Jurkat, Clone E6-1 (cell line): ENCODE measurements at regions not wholly inside any gene's neighbourhood (a gene's known extent, or its start where the extent isn't known, plus 50 kb on each side); places are given as distances from the start of the nearest gene placed in this dataset.
A peak's percentile ranks its signal among the peaks of the same experiment; 100 is the strongest.
"Not testable (repeated sequence)": the region's sequence is repeated elsewhere in the genome, so short reads cannot be mapped to it uniquely, and the experiment has no call there.

ENCODE experiments used
- DNase-seq: peaks from one replicate; pipeline ENCODE4 v3.0.0-alpha.2; 2011; ENCODE audit warnings: low read depth, low spot score
- H3K4me3 ChIP-seq: 2 replicates; pipeline ENCODE4 v1.5.1; 2011; ENCODE audit warnings: mild to moderate bottlenecking, low read length, control low read depth, moderate library complexity

- no peak overlapping the region for H3K4me3 ChIP-seq
- DNase-seq = no peak
Observed at GRCh38 chr4:60723796-60724195, 476.3 kb upstream of the ADGRL3 start.

DNA sequence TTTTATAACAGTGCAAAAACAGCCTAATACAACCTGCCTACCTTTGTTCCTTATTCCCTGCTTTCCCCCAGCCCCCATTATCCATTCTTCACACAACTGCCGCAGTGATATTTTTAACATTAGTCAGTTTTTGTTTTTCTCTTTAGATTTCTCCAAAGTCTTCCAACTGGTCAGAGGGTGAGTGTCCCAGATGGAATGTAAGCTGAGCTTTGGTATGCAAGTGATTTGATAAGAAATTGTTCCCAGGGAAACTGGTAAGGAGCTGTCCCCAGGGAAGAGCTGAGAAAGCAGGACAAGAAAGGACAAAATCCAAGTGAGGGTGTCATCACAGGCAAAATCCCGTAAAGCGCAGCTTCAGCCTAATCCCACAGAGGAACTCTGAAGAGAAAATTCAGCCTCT, 475.5 kb upstream of the ADGRL3 start:
- no peak overlapping the region for H3K4me3 ChIP-seq
- DNase-seq = no peak

- no peak overlapping the region for H3K4me3 ChIP-seq
- no peak for DNase-seq
Observed at GRCh38 chr4:60726779-60727178, 473.3 kb upstream of the ADGRL3 start.

GRCh38 chr4:60729194-60729593, 470.9 kb upstream of the ADGRL3 start:
- DNase-seq = no peak

DNA sequence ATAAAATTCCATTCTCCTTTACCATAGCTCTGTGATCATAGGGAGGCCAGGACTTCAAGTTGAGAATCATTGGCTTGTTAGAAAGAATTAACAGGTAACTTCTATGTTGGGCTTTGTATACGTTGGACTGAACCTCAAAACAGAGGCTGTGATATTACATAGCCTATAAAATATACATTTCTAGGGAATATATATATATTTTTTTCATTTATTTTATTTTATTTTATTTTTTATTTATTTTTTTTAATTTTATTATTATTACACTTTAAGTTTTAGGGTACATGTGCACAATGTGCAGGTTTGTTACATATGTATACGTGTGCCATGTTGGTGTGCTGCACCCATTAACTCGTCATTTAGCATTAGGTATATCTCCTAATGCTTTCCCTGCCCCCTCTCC, 470.4 kb upstream of the ADGRL3 start:
- not testable (repeated sequence) for DNase-seq, H3K4me3 ChIP-seq

More at GRCh38 chr4:60729194-60729593, 470.9 kb upstream of the ADGRL3 start:
- no peak overlapping the region for H3K4me3 ChIP-seq

- H3K4me3 ChIP-seq = no peak overlapping the region
- no peak for DNase-seq
Observed at GRCh38 chr4:60737858-60738257, 462.3 kb upstream of the ADGRL3 start.

DNA sequence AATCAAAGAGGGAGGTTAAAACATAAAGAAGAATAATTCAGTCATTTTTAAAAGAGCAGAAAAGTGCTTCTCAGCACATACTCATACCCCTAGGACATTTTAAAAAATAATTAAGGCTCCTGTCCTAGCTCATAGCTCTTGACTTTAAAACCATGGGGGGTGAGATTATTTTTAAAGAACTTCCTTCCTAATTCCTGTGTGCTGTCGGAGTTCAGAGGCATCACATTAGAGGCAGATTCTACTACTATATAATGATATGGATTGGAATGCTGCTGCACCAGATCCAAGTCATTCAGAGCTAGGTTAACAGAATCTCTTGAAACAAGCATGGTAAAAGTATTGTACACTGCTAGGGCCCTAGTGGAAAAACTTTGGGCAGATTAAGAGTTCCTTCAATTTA, 456.5 kb upstream of the ADGRL3 start:
- H3K4me3 ChIP-seq = no peak overlapping the region
- no peak for DNase-seq

DNA sequence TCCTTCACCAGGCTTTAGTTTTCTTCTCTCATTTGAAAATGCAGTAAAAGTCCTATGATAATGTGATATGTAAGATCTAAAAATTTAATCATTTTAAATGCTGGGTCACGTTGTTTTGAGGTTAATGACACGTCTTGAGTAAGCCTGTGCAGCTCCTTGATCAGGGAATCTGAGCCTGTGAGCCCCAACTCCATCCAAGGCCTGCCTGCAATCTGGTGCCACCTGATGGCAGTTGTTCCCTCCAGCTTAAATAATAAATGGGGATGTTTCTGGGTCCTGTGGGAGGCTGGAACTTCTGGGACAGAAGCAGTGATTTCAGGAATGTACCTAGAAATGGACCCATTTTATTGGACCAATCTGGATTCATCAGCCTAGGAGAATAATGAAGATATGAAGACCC, 455.4 kb upstream of the ADGRL3 start:
- DNase-seq = no peak
- H3K4me3 ChIP-seq = no peak overlapping the region

DNA sequence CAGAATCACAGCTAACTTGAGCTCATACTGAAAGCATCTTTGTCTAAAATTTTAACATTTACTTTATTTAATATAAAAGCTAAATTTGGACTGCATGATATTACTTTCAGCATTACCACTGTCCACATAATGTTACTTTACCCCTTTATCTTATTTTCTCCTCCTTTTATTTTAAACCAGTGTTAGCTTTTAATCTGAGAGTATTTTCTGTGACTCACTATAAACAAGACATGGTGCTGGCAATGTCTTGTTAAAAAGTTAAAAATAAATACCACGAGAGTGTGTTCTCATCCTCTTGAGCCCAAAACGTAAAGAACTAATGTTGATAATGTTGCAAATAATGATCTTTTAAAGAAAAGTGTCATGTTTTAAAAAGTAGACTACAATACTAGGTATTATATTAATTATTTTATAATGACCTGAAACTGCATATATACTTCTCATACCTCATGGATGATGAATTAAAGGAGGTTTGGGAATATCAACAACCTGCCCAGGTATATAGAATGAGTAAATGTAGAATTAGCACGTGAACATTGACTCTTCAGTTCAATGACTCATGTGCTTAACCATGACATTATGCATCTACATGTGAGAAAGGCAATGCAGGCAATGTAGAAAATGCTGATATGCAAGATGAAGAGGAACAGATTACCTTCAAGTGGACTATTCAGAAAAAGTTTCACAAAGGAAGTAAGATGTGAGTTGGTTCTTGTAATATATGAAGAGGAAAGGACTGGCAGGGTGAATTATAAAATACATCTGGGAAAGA, 454.1 kb upstream of the ADGRL3 start:
- no peak for DNase-seq

GRCh38 chr4:60750962-60751361, 449.2 kb upstream of the ADGRL3 start:
- no peak for DNase-seq

More for the DNA sequence above, 454.1 kb upstream of the ADGRL3 start:
- no peak overlapping the region for H3K4me3 ChIP-seq

DNA sequence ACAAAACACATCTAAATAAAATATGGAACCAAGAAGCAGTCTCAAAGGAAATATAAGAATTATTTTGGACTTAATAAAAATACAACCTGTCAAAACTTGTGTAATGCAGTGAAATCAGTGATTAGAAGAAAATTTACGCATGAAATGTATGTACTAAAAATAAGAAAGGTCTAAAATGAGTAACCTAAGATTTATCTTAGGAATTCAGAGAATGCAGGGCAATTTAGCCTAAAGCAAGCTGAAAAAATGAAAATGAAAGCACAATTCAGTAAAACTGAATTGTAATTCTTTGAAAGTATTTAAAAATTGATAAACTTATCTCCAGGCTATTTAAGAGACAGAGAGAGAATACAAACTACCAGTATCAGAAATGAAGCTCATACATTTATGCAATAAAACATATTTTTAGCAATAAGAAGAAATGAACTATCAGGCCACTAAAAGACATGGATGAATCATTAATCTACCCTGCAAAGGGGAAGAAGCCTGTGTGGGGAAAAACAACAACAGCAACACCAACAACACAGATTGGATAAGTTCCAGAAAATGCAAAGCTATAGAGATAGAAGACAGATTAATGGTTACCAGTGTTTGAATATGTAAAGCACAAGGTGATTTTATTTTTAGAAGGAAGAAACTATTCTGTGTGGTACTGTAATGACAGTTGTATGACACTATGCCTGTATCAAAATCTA, 442.0 kb upstream of the ADGRL3 start:
- DNase-seq = no peak
- H3K4me3 ChIP-seq = no peak overlapping the region

More at GRCh38 chr4:60750962-60751361, 449.2 kb upstream of the ADGRL3 start:
- H3K4me3 ChIP-seq = no peak overlapping the region

DNA sequence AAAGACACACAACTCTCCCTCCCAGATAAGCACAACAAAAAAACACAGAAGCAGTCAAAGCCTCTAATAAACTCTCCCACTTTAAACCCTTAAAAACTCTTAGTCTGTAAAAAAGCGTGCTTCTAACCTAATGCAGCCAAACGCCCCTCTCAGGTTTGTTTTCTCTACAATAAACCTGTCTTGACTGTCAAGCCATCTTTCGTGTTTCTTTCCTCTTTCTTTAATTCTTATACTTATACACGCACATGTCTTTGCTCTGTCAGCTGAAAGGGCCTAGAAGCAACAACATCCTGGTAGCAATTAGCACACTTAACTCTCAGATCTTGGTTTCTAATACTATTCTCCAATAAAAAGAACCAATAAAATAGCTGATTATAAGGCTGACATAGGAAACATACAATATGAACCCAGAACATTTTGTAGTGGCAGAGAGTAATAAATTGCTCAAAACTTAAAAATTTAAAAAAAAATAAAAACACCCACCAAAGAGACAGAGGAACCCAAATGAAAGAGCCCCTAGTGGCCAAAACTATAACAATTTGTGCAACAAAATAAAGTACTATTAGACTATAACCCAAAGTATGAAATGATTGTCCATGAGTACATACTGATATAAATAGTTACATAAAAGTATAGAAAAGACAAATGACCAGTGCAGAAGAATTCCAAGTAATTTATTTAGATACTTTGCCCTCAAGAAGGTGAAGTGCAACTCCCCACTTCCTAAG, 440.4 kb upstream of the ADGRL3 start:
- DNase-seq = no peak

DNA sequence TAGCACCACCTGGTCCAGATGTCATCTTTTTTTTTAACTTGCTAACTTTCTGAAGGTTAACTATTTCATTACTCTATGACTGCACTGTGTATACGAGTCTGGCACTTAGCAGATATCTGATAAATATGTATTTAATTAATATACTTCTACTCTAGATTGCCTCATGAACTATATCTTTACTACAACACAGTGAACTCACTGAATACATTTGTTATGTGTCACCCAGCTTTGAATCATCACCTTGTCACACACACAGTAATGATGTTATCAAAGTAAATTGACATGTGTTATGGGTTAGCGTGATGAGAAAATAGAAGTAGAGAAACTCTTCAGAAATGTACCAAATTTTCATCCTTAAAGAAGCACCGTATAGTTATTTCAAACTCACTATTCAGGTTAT, 419.3 kb upstream of the ADGRL3 start:
- H3K4me3 ChIP-seq = no peak overlapping the region
- no peak for DNase-seq

More for the DNA sequence above, 440.4 kb upstream of the ADGRL3 start:
- H3K4me3 ChIP-seq = no peak overlapping the region

DNA sequence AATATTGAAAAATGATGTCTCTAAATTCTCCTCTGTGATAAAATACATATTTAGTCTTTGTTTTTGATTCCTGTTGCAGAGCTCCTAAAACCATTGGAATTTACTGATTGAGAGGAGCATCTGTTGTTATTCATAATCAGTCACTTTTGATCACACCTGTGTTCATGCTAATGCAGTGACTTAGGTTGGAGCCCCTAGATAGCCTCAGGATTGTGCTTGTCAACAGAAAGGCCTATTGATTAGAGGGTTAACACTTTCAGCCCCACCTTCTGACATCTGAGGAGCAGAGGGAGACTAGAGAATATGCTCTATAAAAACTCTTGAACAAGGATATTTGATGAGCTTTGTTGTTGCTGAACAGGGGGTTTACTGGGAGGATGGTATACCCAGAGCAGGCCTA, 409.5 kb upstream of the ADGRL3 start:
- no peak overlapping the region for H3K4me3 ChIP-seq

GRCh38 chr4:60794372-60794771, 405.8 kb upstream of the ADGRL3 start:
- DNase-seq = no peak
- H3K4me3 ChIP-seq = no peak overlapping the region

More for the DNA sequence above, 409.5 kb upstream of the ADGRL3 start:
- DNase-seq = no peak

DNA sequence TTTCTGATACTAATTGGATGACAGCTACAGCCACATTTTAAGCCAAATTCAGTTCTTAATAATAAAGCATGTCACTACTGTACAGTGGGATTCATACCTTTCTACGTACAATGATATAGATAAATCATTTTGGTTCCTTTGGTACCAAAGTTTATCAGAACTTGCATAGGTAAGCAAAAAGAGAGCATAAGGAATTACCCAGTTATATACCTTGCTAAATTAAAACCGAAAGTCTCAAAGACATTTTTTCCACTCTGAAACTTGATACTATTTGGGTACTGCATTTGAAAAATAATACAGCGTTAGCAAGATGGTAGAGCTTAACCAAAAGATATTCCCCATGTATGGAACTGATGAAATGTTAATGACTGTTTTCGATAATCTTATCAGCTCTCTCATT, 400.9 kb upstream of the ADGRL3 start:
- DNase-seq = no peak
- H3K4me3 ChIP-seq = no peak overlapping the region

GRCh38 chr4:60800701-60801100, 399.4 kb upstream of the ADGRL3 start:
- H3K4me3 ChIP-seq = no peak overlapping the region
- no peak for DNase-seq

- no peak overlapping the region for H3K4me3 ChIP-seq
Observed at GRCh38 chr4:60805500-60806313, 394.4 kb upstream of the ADGRL3 start.

More at GRCh38 chr4:60805500-60806313, 394.4 kb upstream of the ADGRL3 start:
- peak; percentile 28 for DNase-seq
